Testis (tissue), 2 donors: ENCODE measurements at regions not wholly inside any gene's neighbourhood (a gene's known extent, or its start where the extent isn't known, plus 50 kb on each side); places are given as distances from the start of the nearest gene placed in this dataset.

ENCODE experiments used
- CTCF ChIP-seq, 3 experiments: fragments of 450-650 bp in 2 of 3; fragments of 200-600 bp in 1 of 3; sonication (generic) in 1 of 3; IDR thresholded peaks; one replicate each; pipeline ENCODE4 v1.5.1; 2016 to 2019; ENCODE audit warnings: antibody characterized with exemption in 3 of 3, mild to moderate bottlenecking in 2 of 3, moderate library complexity in 1 of 3
- POLR2A ChIP-seq: fragments of 450-650 bp; IDR thresholded peaks from one replicate; pipeline ENCODE4 v1.6.1; 2017; ENCODE audit warnings: antibody characterized with exemption, mild to moderate bottlenecking, moderate library complexity

GRCh38 chr15:97059281-97059680 is 728.8 kb downstream of the NR2F2 start:
- no peak for TF ChIP-seq POLR2A
- no peak for TF ChIP-seq CTCF (IDR thresholded peaks at IDR 0.05)
